Astrocyte (in vitro differentiated cells and primary cell): ENCODE measurements at regions not wholly inside any gene's neighbourhood (a gene's known extent, or its start where the extent isn't known, plus 50 kb on each side); places are given as distances from the start of the nearest gene placed in this dataset.

Experiments
- DNase-seq: peaks from one replicate; pipeline ENCODE4 v3.0.0-alpha.2; 2010; ENCODE audit warnings: low read depth
- FAIRE-seq: peaks from 2 replicates; lab custom pipeline; 2011; peaks lifted over from hg19 to GRCh38; lab: Jason Lieb, UNC
- H2AFZ ChIP-seq: 2 replicates; pipeline ENCODE4 v1.6.0; 2012; ENCODE audit warnings: low read depth, low read length, inconsistent platforms
- H3K27ac ChIP-seq: 2 replicates; pipeline ENCODE4 v1.5.1; 2011; ENCODE audit warnings: low read depth, low read length, inconsistent platforms
- H3K27me3 ChIP-seq: 2 replicates; pipeline ENCODE4 v1.6.0; 2011; ENCODE audit warnings: low read length, inconsistent platforms; ENCODE audit not compliant: insufficient read depth
- H3K36me3 ChIP-seq: 2 replicates; pipeline ENCODE4 v1.5.1; 2011; ENCODE audit warnings: low read length, inconsistent platforms; ENCODE audit not compliant: insufficient read depth
- H3K4me1 ChIP-seq: 2 replicates; pipeline ENCODE4 v1.5.1; 2011; ENCODE audit warnings: low read length, inconsistent platforms; ENCODE audit not compliant: insufficient read depth
- H3K4me2 ChIP-seq: 2 replicates; pipeline ENCODE4 v1.6.0; 2012; ENCODE audit warnings: low read length, inconsistent platforms
- H3K4me3 ChIP-seq: 2 replicates; pipeline ENCODE4 v1.5.1; 2011; ENCODE audit warnings: low read depth, mild to moderate bottlenecking, low read length, inconsistent platforms; ENCODE audit not compliant: insufficient read depth
- H3K79me2 ChIP-seq: 2 replicates; pipeline ENCODE4 v1.6.0; 2012; ENCODE audit warnings: mild to moderate bottlenecking, low read length, inconsistent platforms; ENCODE audit not compliant: insufficient read depth
- H3K9ac ChIP-seq: 2 replicates; pipeline ENCODE4 v1.6.0; 2012; ENCODE audit warnings: mild to moderate bottlenecking, low read length, inconsistent platforms
- H3K9me3 ChIP-seq: 2 replicates; pipeline ENCODE4 v1.5.1; 2012; ENCODE audit warnings: low read depth, mild to moderate bottlenecking, low read length, inconsistent platforms; ENCODE audit not compliant: insufficient read depth
- H4K20me1 ChIP-seq: 2 replicates; pipeline ENCODE4 v1.6.0; 2012; ENCODE audit warnings: low read length, inconsistent platforms; ENCODE audit not compliant: insufficient read depth
- H3K27ac Mint-ChIP-seq: one replicate; pipeline ENCODE4 v1.8.0; 2021; ENCODE audit warnings: mild to moderate bottlenecking, mixed read lengths; ENCODE audit not compliant: unreplicated experiment
- H3K27me3 Mint-ChIP-seq: one replicate; pipeline ENCODE4 v1.8.0; 2021; ENCODE audit warnings: low read depth, mixed read lengths; ENCODE audit not compliant: unreplicated experiment
- H3K36me3 Mint-ChIP-seq: one replicate; pipeline ENCODE4 v1.8.0; 2021; ENCODE audit warnings: low read depth, mixed read lengths; ENCODE audit not compliant: unreplicated experiment
- H3K4me1 Mint-ChIP-seq: one replicate; pipeline ENCODE4 v1.8.0; 2021; ENCODE audit warnings: low read depth, mixed read lengths; ENCODE audit not compliant: unreplicated experiment
- H3K4me3 Mint-ChIP-seq: one replicate; pipeline ENCODE4 v1.8.0; 2021; ENCODE audit warnings: mild to moderate bottlenecking, moderate library complexity, mixed read lengths; ENCODE audit not compliant: unreplicated experiment
- H3K9me3 Mint-ChIP-seq: one replicate; pipeline ENCODE4 v1.8.0; 2021; ENCODE audit warnings: mild to moderate bottlenecking, mixed read lengths; ENCODE audit not compliant: unreplicated experiment
- EZH2 ChIP-seq: IDR thresholded peaks from 2 replicates; pipeline ENCODE4 v1.6.1; 2012; ENCODE audit warnings: mild to moderate bottlenecking, low read length, inconsistent platforms; ENCODE audit not compliant: insufficient read depth
- TF ChIP-seq, protein P1 (sequence below): IDR thresholded peaks from 2 replicates; pipeline ENCODE4 v1.5.1; 2011; ENCODE audit warnings: low read depth, mild to moderate bottlenecking, inconsistent platforms, low read length, moderate library complexity; ENCODE audit not compliant: insufficient read depth

- Mint-ChIP-seq H3K27ac (no peak overlapping the region), H3K4me3 (no peak overlapping the region), H3K27me3 (no peaks in the 10 kb centered on the region), H3K4me1 (no peaks in the 10 kb centered on the region), H3K36me3 (no peaks in the 10 kb centered on the region), H3K9me3 (no peaks in the 10 kb centered on the region)
- no peaks in the 10 kb centered on the region for H3K79me2 ChIP-seq
- no peaks in the 10 kb centered on the region for H3K36me3 ChIP-seq
- no peaks in the 10 kb centered on the region for H3K4me1 ChIP-seq
- H3K9me3 ChIP-seq, result no peaks in the 10 kb centered on the region
- H3K27me3 ChIP-seq, result no peaks in the 10 kb centered on the region
- no peak overlapping the region for H3K27ac ChIP-seq
- no peak for FAIRE-seq
- DNase-seq, result no peak
- no peak overlapping the region for H3K9ac ChIP-seq
- no peak overlapping the region for H3K4me3 ChIP-seq
- no peak for TF ChIP-seq EZH2
- H2AFZ ChIP-seq, result no peak overlapping the region
- H3K4me2 ChIP-seq, result no peak overlapping the region
- H4K20me1 ChIP-seq, result no peaks in the 10 kb centered on the region
These were observed 239.3 kb downstream of the IRS1 start for GRCh38 chr2:226560325-226560724.

DNA sequence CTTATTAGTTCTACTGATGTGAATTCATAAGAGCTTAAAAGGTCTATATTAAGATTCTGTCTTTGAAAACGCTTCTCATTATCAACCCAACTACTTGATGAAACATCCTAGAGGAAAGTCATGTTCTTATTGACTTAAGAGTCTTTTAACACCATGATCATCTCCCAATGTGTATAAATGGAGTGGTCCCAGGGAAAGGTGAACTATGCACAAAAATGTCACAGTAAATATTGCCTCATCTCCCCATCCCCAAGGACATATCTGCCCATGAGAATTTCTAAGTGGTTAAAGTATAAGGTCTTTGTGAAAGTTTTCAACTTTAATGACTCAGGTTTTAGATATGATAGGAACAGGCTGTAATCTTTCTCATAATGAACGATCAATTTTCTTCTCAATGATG, 240.1 kb downstream of the IRS1 start:
- no peaks in the 10 kb centered on the region for H3K79me2 ChIP-seq
- H3K27ac ChIP-seq, result no peak overlapping the region

GRCh38 chr2:226558418-226558817, 241.2 kb downstream of the IRS1 start:
- TF ChIP-seq, protein P1, sequence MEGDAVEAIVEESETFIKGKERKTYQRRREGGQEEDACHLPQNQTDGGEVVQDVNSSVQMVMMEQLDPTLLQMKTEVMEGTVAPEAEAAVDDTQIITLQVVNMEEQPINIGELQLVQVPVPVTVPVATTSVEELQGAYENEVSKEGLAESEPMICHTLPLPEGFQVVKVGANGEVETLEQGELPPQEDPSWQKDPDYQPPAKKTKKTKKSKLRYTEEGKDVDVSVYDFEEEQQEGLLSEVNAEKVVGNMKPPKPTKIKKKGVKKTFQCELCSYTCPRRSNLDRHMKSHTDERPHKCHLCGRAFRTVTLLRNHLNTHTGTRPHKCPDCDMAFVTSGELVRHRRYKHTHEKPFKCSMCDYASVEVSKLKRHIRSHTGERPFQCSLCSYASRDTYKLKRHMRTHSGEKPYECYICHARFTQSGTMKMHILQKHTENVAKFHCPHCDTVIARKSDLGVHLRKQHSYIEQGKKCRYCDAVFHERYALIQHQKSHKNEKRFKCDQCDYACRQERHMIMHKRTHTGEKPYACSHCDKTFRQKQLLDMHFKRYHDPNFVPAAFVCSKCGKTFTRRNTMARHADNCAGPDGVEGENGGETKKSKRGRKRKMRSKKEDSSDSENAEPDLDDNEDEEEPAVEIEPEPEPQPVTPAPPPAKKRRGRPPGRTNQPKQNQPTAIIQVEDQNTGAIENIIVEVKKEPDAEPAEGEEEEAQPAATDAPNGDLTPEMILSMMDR, result no peak
- TF ChIP-seq EZH2, result no peak
- Histone ChIP-seq H3K27ac (no peak overlapping the region), H3K36me3 (no peaks in the 10 kb centered on the region), H2AFZ (no peak overlapping the region), H3K9me3 (no peaks in the 10 kb centered on the region), H3K9ac (no peak overlapping the region), H3K79me2 (no peaks in the 10 kb centered on the region), H3K27me3 (no peaks in the 10 kb centered on the region), H3K4me2 (no peak overlapping the region), H4K20me1 (no peaks in the 10 kb centered on the region), H3K4me1 (no peaks in the 10 kb centered on the region), H3K4me3 (no peak overlapping the region)
- H3K27ac Mint-ChIP-seq, result no peak overlapping the region
- H3K4me1 Mint-ChIP-seq, result peaks cover 1% of the 10 kb centered on the region
- no peaks in the 10 kb centered on the region for H3K9me3 Mint-ChIP-seq
- no peak for DNase-seq
- no peak for FAIRE-seq
- H3K4me3 Mint-ChIP-seq, result no peak overlapping the region
- no peaks in the 10 kb centered on the region for H3K27me3 Mint-ChIP-seq
- H3K36me3 Mint-ChIP-seq, result no peaks in the 10 kb centered on the region

More for the DNA sequence above, 240.1 kb downstream of the IRS1 start:
- H3K9me3 Mint-ChIP-seq, result no peaks in the 10 kb centered on the region
- TF ChIP-seq, protein P1, result no peak
- no peak for TF ChIP-seq EZH2
- no peaks in the 10 kb centered on the region for H3K4me1 ChIP-seq
- H3K27ac Mint-ChIP-seq, result no peak overlapping the region
- DNase-seq (no peak), FAIRE-seq (no peak)
- no peak overlapping the region for H3K4me3 ChIP-seq
- H3K4me3 Mint-ChIP-seq, result no peak overlapping the region
- H3K27me3 ChIP-seq, result no peaks in the 10 kb centered on the region
- H3K9ac ChIP-seq, result no peak overlapping the region
- peaks cover 1% of the 10 kb centered on the region for H3K4me1 Mint-ChIP-seq
- no peaks in the 10 kb centered on the region for H3K36me3 ChIP-seq
- H3K27me3 Mint-ChIP-seq, result no peaks in the 10 kb centered on the region
- H3K9me3 ChIP-seq, result no peaks in the 10 kb centered on the region
- no peaks in the 10 kb centered on the region for H4K20me1 ChIP-seq
- no peak overlapping the region for H3K4me2 ChIP-seq
- no peaks in the 10 kb centered on the region for H3K36me3 Mint-ChIP-seq
- H2AFZ ChIP-seq, result no peak overlapping the region
